ENCODE measurements at regions not wholly inside any gene's neighbourhood (a gene's known extent, or its start where the extent isn't known, plus 50 kb on each side); places are given as distances from the start of the nearest gene placed in this dataset.

DNA sequence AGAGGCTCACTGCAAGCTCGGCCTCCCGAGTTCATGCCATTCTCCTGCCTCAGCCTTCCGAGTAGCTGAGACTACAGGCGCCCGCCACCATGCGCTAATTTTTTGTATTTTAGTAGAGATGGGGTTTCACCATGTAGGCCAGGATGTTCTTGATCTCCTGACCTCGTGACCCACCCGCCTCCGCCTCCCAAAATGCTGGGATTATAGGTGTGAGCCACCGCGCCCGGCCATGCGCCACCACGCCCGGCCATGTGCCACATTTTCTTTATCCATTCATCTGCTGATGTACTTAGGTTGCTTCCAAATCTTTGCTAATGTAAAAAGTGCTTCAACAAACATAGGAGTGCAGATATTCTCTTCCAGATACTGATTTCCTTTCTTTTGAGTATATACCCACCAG, 408.6 kb downstream of the CAAP1 start:
- H3K27me3 ChIP-seq = no peaks in the 10 kb centered on the region
- intact Hi-C loops (cut with DNase I; ENCODE audit: low total_unique reads) = no loop called here
- no peak overlapping the region for H3K27ac ChIP-seq
- TF ChIP-seq CTCF (IDR thresholded peaks at IDR 0.05) = no peak
- no peaks in the 10 kb centered on the region for H3K36me3 ChIP-seq
- no peaks in the 10 kb centered on the region for H3K9me3 ChIP-seq
- H3K4me3 ChIP-seq = no peak overlapping the region
- H3K4me1 ChIP-seq = no peaks in the 10 kb centered on the region
- DNase-seq = no peak

GRCh38 chr9:26477963-26478362, 414.6 kb downstream of the CAAP1 start:
- no peaks in the 10 kb centered on the region for H3K9me3 ChIP-seq
- DNase-seq = no peak
- H3K27ac ChIP-seq = no peak overlapping the region
- no peaks in the 10 kb centered on the region for H3K27me3 ChIP-seq
- intact Hi-C loops (cut with DNase I; ENCODE audit: low total_unique reads) = no loop called here
- H3K36me3 ChIP-seq = no peaks in the 10 kb centered on the region
- TF ChIP-seq CTCF (IDR thresholded peaks at IDR 0.05) = no peak
- H3K4me3 ChIP-seq = no peak overlapping the region
- H3K4me1 ChIP-seq = no peaks in the 10 kb centered on the region

DNA sequence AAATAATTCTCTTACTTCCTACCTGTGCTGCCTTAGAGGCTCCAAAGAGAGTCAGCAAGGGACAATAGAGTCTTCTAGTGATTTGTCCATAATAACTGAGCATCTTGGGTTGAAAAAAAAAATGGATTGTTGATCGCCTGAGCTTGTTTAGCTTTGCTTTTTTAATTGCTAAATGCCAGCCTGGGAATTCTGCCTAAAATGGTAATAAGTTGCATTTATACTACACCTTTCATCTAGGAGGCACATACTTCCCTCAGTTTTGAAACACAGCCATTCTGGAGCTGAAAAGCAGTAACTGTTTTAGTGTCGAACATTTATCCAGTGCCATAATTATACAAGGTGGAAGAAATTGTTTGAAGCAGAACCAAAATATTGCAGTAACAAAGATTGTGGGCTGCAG, 421.3 kb downstream of the CAAP1 start:
- no peak for DNase-seq
- H3K4me3 ChIP-seq = no peak overlapping the region
- H3K9me3 ChIP-seq = peaks cover 0 to 6% (median 0%) of the 10 kb centered on the region in 3 donors
- no peaks in the 10 kb centered on the region for H3K36me3 ChIP-seq
- H3K27me3 ChIP-seq = no peaks in the 10 kb centered on the region
- intact Hi-C loops (cut with DNase I; ENCODE audit: low total_unique reads) = no loop called here
- H3K27ac ChIP-seq = no peak overlapping the region
- no peak for TF ChIP-seq CTCF (IDR thresholded peaks at IDR 0.05)
- H3K4me1 ChIP-seq = no peaks in the 10 kb centered on the region

DNA sequence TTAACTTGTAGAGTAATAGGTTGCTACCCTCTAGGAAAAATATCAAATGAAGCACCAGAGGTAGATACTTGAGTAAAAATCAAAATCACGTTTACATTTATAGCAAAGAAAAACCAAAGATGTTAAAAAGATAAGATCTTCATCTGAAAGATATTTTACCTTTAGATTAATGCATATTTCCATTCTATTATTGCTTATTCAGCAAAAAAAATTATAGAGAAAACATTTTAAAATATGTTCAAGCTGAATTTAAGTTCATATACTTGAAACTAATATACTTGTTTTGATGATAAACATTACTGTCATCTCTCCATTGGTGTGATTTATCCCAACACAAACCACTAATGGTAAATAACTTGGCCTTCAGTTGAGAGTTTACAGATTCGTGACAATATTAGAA, 422.3 kb downstream of the CAAP1 start:
- Histone ChIP-seq H3K4me3 (no peak overlapping the region), H3K9me3 (peaks cover 0 to 6% (median 0%) of the 10 kb centered on the region in 3 donors), H3K27ac (no peak overlapping the region), H3K4me1 (no peaks in the 10 kb centered on the region), H3K36me3 (no peaks in the 10 kb centered on the region), H3K27me3 (no peaks in the 10 kb centered on the region)
- no peak for TF ChIP-seq CTCF (IDR thresholded peaks at IDR 0.05)
- intact Hi-C loops (cut with DNase I; ENCODE audit: low total_unique reads) = no loop called here
- no peak for DNase-seq

DNA sequence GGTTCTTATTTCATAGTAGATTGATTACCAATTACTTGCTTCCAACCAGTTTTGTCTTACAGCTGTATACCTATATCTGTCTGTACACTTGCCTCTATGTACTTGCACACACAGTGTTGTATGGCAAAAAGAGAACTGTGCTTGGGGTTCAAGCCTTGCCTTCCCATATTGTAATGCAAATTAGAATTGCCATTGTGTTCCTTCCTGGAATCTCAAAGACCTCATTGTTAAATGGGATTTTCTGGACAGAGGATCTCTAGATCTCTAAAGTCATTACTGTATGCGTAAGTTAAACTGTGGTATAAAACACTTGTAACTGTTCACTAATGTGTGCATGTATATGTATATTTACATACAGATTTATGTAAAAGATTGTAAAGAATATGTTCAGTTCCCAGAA, 428.8 kb downstream of the CAAP1 start:
- no peaks in the 10 kb centered on the region for H3K27me3 ChIP-seq
- no peak for DNase-seq
- H3K9me3 ChIP-seq = no peaks in the 10 kb centered on the region
- no peak for TF ChIP-seq CTCF (IDR thresholded peaks at IDR 0.05)
- no peak overlapping the region for H3K4me3 ChIP-seq
- H3K4me1 ChIP-seq = no peaks in the 10 kb centered on the region
- H3K36me3 ChIP-seq = no peaks in the 10 kb centered on the region
- intact Hi-C loops (cut with DNase I; ENCODE audit: low total_unique reads) = no loop called here
- no peak overlapping the region for H3K27ac ChIP-seq

GRCh38 chr9:26462751-26463150, 429.9 kb downstream of the CAAP1 start:
- H3K9me3 ChIP-seq = no peaks in the 10 kb centered on the region

More at GRCh38 chr9:26462751-26463150, 429.9 kb downstream of the CAAP1 start:
- no peaks in the 10 kb centered on the region for H3K27me3 ChIP-seq
- H3K4me3 ChIP-seq = no peak overlapping the region
- no peaks in the 10 kb centered on the region for H3K4me1 ChIP-seq
- DNase-seq = no peak
- H3K27ac ChIP-seq = no peak overlapping the region
- no peak for TF ChIP-seq CTCF (IDR thresholded peaks at IDR 0.05)
- no peaks in the 10 kb centered on the region for H3K36me3 ChIP-seq
- intact Hi-C loops (cut with DNase I; ENCODE audit: low total_unique reads) = no loop called here
